ENCODE measurements at regions not wholly inside any gene's neighbourhood (a gene's known extent, or its start where the extent isn't known, plus 50 kb on each side); places are given as distances from the start of the nearest gene placed in this dataset.
"Not testable (repeated sequence)": the region's sequence is repeated elsewhere in the genome, so short reads cannot be mapped to it uniquely, and the experiment has no call there.

- DNase-seq (ENCODE audit: low read depth in 2 of 2), result no peak
These were observed 146.3 kb downstream of the HLX start for GRCh38 chr1:221025501-221025900.

GRCh38 chr1:221025956-221026355, 146.7 kb downstream of the HLX start:
- DNase-seq (ENCODE audit: low read depth in 2 of 2), result no peak

GRCh38 chr1:221029981-221030649, 150.9 kb downstream of the HLX start:
- DNase-seq (ENCODE audit: low read depth in 2 of 2), result no peak

DNA sequence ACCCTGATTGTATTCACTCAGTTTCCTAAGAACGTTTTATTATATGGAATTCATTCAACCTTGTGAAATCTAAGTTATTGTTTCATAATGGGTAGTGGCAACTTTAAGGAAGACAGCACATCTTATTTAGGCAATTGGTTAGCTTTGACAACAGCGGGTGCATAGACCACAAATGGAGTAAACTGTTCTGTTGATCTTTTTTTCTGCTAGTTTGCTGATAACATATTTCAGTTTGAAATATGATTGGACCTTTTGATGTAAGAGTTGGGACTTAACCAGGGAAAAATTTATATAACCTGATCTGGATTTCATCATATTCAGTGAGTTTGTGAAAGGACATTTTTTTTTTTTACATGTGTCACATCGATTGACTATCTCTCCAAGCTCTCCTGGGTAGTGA, 151.7 kb downstream of the HLX start:
- DNase-seq (ENCODE audit: low read depth in 2 of 2), result no peak

GRCh38 chr1:221031458-221032203, 152.4 kb downstream of the HLX start:
- DNase-seq (ENCODE audit: low read depth in 2 of 2), result no peak

DNA sequence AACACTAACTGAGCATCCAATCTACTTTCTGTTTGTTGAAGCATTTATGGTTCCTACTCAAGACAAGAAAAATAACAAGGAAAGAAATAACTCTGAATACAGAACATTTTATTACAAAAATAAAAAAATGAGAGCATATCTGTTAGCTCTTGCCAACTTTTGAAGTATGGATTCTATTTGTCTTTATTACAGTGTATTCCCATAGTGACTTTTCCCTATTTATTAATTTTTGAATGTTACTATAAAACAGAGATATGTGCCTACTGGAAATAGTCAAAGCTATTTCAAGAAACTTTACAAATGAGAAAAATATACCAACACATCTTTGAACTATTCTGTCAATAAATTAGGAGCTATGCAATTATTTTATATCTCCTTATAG, 153.0 kb downstream of the HLX start:
- no peak for DNase-seq (ENCODE audit: low read depth in 2 of 2)

DNA sequence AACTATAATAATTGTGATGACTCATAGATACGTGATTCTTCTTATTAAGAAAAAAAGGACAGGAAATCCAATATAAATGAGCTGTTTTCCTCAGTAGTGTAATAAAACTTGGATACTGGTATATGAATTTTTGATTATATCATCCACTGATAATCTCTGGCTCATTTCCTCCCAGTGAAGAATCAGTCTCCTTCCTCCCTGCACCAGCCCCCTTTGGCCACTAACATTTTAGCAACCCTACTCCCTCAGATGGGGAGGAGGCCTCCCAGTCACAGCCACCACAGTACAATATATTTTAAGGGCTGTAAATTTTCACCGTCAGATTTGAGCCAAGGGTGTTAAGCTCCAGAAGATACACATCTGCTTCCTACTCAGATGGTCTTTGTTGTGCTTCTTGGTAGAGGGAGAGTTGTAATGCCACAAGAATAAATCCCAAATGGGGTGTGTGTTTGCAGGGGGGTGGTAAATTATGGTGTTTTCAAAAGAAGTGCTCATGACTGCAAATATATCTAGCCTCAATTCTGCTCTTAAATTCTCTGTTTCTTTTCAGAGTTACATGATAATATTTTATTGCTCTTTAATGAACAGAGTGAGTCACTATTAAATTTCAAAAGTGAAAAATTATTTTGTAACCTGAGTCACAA, 153.5 kb downstream of the HLX start:
- no peak for DNase-seq (ENCODE audit: low read depth in 2 of 2)

GRCh38 chr1:221035662-221036153, 156.5 kb downstream of the HLX start:
- DNase-seq (ENCODE audit: low read depth in 2 of 2), result no peak

GRCh38 chr1:221039616-221040015, 160.4 kb downstream of the HLX start:
- no peak for DNase-seq (ENCODE audit: low read depth in 2 of 2)

DNA sequence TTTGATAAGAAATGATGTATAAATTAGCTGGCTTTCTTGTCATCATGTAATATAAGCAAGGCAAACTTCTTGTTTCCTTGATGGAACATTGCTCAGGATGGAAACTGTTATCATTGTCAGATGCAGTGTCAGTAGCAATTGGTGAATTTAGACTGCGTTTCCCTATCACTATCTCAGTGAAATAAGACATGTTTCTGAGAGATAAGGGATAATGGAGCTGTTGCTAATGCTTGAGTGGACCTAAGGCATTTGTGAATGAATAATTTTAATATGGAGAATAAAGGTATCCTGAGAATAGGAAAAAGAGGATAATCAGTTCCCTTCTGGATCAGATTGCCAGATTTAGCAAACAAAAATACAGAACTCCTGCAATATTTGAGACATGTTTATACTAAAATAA, 160.9 kb downstream of the HLX start:
- no peak for DNase-seq (ENCODE audit: low read depth in 2 of 2)

DNA sequence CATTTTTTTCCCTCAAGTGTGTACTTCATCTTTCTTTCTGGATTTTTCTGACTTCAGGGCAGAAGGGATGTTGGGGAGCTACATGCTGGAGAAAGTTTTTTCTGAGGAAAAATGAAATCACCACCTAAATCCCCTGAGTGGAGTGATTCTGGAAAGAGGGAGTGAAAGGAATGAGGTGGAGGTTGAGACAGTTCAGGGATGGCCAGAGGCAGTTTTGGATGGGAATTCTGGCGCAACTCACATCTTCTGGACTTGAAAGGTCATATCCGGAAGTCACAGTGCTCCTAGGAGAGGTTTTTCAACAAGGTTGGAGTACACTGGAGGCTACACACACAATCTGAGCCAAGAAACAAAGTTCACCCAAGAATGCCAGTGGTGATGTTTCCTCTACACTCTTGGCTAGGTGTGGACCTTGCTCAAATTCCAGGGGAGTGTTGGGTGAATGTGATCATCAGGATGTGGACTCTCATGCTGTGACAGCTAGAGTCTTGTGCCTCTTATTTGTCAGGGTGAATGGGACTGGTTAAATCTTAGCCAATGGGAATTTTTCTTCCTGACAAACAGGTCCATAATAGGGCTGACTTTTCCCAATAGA, 161.5 kb downstream of the HLX start:
- no peak for DNase-seq (ENCODE audit: low read depth in 2 of 2)

GRCh38 chr1:221044538-221044937, 165.3 kb downstream of the HLX start:
- no peak for DNase-seq (ENCODE audit: low read depth in 2 of 2)

DNA sequence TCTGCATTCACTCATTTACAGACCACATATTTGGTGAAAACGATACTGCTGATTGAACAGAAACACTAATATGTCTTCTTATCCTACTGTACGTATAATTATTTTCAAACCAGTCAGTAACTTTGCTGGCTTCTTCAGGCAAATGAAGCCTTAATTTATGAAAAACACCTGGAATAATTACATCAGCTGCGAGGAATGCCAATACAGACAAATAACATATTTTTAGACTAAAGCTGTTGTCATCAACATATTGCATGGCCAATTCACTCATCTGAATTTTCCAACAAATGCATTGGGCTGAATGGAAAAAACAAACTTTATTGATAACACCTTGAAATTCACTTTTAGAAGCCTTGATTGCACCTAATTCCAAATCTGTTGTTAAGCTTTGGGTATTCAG, 165.9 kb downstream of the HLX start:
- DNase-seq (ENCODE audit: low read depth in 2 of 2), result no peak

- DNase-seq (ENCODE audit: low read depth in 2 of 2), result no peak
These were observed 166.9 kb downstream of the HLX start for GRCh38 chr1:221045842-221046831.

GRCh38 chr1:221051391-221051790, 172.1 kb downstream of the HLX start:
- not testable (repeated sequence) for DNase-seq (ENCODE audit: low read depth in 2 of 2)

DNA sequence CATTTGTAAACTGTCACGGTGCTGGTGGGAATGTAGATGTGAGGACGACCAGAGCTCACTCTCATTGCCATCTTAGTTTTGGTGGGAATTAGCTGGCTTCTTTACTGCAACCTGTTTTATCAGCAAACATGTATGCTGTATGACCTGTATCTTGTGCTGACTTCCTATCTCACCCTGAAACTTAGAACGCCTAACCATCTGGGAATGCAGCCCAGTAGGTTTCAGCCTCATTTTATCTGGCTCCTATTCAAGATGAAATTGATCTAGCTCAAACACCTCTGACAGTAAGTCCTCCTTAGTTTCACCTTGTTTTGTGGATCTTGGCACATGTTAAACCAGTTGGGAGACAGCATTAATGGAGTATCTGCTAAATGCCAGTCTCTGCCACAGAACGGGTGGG, 174.6 kb downstream of the HLX start:
- no peak for DNase-seq (ENCODE audit: low read depth in 2 of 2)

- DNase-seq (ENCODE audit: low read depth in 2 of 2), result no peak
These were observed 180.3 kb downstream of the HLX start for GRCh38 chr1:221059506-221059905.

- DNase-seq (ENCODE audit: low read depth in 2 of 2), result no peak
These were observed 184.4 kb downstream of the HLX start for GRCh38 chr1:221063651-221064050.

DNA sequence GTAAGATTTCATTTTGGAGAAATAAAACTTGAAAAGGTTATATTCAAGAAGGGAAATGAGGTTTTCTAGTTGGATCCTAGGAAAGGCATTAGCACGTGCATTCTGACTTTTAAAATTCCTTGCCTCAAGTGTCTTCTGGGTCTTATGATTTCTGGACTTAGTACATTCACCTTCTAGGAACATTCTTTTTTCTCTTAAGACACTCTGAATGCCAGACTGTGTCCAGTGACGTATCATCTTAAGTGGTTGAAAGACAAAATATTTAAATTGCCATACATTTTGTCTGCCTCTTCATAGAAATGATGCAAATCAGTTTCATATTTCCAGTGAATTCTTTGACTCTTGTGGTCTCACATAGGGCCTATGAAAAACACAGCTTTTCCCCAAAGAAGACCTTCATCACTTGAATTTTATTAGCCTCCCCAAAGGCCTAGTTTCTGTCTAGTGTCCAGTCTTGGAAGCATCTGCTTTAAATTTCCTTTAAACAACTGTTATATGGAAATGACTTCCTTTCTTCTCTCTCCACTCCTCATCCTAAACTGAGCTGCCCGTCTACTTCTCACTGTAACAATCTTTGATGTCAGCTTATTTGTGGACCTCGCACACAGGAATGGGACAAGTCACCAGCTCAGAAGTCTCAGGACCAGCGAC, 187.2 kb downstream of the HLX start:
- DNase-seq (ENCODE audit: low read depth in 2 of 2), result no peak

DNA sequence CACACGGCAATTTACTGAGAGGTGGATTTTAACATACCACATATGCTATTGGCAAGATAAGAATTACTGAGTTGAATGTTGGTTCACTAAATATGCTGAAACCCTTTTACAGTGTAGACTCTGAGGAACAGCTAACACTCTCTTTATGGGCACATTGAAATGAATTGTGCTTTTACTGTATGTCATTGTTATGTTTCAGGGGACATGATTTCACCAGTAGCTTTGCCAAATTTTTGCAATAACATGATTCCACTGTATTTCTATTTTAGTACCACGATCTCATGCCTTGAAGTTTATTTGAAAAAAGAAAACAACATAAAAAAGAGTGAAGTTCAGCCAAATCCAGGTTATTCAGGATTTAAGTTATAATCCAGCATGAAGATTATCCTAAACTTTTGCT, 188.5 kb downstream of the HLX start:
- no peak for DNase-seq (ENCODE audit: low read depth in 2 of 2)
